GM12875 (cell line): ENCODE measurements at regions not wholly inside any gene's neighbourhood (a gene's known extent, or its start where the extent isn't known, plus 50 kb on each side); places are given as distances from the start of the nearest gene placed in this dataset.
"Not testable (repeated sequence)": the region's sequence is repeated elsewhere in the genome, so short reads cannot be mapped to it uniquely, and the experiment has no call there.

ENCODE experiments used
- H3K4me3 ChIP-seq: one replicate; pipeline ENCODE4 v1.5.1; 2011; ENCODE audit warnings: low read depth, low read length, control low read depth
- TF ChIP-seq, protein P1 (sequence below): IDR thresholded peaks from 2 replicates; pipeline ENCODE4 v1.5.1; 2011; ENCODE audit warnings: low read depth, mild to moderate bottlenecking, control low read depth, inconsistent platforms, low read length, moderate library complexity, borderline replicate concordance; ENCODE audit not compliant: insufficient read depth

DNA sequence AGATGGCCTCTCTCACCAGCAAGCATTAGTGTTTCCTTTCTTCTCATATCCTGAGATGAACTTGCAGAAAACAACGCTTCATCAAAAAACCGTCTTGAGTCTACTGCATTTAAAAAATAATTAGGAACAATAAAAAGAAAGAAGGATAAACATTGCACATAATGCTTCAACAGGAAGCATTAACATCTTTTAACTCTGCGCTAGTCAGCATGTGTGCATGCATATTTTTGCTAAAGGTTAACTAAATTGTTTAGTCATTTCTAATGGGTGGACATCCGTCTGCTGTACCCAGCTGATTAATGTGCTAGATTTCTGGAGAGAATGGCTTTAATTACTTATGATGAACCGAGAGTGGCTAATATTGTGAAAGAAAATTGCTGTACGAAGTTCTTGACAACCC, 349.3 kb downstream of the SOX4 start:
- TF ChIP-seq, protein P1, sequence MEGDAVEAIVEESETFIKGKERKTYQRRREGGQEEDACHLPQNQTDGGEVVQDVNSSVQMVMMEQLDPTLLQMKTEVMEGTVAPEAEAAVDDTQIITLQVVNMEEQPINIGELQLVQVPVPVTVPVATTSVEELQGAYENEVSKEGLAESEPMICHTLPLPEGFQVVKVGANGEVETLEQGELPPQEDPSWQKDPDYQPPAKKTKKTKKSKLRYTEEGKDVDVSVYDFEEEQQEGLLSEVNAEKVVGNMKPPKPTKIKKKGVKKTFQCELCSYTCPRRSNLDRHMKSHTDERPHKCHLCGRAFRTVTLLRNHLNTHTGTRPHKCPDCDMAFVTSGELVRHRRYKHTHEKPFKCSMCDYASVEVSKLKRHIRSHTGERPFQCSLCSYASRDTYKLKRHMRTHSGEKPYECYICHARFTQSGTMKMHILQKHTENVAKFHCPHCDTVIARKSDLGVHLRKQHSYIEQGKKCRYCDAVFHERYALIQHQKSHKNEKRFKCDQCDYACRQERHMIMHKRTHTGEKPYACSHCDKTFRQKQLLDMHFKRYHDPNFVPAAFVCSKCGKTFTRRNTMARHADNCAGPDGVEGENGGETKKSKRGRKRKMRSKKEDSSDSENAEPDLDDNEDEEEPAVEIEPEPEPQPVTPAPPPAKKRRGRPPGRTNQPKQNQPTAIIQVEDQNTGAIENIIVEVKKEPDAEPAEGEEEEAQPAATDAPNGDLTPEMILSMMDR = no peak
- H3K4me3 ChIP-seq = no peak overlapping the region

DNA sequence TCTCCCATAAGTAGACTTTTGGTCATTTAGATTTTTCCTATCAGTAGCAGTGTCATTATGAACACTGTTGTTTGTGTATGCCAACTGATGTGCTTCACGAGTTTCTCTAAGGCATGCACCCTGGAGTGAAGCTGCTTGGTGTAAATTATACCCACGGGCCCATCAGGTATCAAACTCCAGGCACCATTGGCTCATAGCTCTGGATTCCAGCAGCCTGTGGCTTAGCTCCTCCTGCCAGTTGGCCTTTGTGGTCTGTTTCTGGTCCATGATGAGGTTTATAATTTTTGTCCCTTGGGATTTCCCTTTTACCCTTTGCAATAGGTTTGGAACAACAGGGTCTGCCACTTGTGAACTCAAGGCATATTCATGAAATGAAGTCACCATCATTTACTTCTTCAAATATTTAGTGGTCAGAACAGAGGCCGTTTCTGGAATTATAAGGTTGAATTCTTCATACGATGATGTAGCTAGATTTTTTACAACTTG, 350.5 kb downstream of the PRL start:
- TF ChIP-seq, protein P1 = no peak
- H3K4me3 ChIP-seq = no peak overlapping the region

DNA sequence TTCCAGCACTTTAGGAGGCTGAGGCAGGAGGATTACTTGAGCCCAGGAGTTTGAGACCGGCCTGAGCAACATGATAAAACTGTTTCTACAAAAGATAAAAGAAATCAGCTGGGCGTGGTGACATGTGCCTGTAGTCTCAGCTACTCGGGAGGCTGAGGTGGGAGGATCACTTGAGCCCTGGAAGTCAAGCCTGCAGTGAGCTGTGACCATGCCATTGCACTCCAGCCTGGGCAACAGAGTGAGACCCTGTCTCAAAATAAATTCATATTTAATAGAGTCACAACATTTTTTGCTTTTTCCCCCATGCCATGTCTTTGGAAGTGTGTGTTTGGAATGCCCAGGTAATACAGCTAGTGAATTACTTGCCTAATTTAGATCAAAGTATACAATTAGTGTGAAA, 349.6 kb downstream of the PRL start:
- not testable (repeated sequence) for H3K4me3 ChIP-seq

DNA sequence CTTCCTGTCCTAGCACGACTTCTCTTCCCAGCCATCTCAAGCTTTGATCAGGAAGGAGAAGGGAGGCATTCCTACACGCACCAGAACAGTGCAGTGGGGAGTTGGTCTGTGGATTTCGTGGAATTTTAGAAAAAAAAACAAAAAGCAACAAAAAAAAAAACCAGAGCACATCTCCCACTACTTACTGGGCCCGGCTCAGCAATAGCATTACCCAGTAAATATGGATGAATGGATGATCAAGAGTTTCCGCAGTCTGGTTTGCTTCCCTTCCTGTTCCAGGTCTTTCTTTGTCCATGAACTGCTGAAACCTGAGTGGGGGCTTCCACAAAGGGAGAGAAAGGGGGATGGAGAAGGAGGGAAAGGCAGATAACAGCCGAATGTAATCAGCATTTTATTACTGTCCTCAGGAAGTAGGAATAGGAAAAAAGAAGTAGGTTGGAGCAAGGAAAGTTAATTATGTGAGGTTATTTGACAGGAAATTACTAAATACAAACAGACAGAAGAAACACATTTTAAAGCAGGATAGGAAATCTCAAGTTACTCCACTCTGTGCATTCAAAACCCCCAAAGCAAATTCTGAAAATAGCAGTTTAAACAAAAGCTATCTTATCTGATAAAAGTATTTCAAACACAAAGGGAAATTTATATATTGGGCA, 349.0 kb downstream of the PRL start:
- TF ChIP-seq, protein P1 = no peak
- no peak overlapping the region for H3K4me3 ChIP-seq

DNA sequence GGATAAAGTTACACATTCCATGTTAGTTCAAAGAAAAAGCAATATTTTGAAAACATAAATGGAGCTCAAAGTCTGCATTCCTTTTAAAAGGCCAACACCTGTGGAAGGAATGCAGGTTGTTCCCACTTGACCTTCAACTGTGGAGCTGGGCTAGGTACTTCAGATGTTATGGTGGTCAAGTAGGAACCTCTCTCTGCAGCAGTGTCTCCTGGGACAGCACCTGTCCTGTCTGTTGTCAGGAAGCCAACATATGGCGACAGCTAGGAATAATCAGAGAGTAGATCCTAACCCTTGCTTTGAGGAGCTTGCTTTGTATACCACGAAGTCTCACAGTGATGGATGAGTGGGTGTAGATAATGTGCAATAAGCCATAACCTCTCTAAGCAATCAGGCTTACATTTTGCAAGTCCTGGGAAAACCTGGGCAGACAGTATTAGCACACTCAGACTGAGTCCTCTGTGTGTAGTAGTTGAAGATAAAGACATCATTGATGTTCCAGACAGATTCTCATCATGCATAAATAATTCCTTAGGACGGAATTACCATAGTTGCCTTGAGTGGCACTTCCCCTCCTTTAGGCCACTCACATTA, 347.5 kb downstream of the PRL start:
- TF ChIP-seq, protein P1 = no peak
- H3K4me3 ChIP-seq = no peak overlapping the region

DNA sequence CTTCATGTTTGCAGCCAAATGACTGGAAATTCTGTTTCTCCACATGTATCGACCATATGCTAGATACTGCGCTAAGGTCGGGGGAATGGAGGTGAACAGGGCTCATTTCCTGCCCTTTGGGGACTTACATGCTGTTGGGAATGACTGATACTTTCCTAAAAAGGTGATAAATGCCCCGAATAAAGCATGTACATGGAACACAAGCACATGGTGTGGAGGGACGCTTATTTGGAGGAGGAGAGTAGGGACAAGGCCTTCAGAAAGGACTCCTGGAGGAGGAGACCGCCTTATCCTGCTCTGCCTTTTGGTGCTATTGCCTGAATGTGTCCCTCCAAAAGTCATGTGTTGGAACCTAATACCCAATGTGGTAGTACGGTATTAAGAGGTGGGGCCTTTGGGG, 344.5 kb downstream of the PRL start:
- H3K4me3 ChIP-seq = no peak overlapping the region
- TF ChIP-seq, protein P1 = no peak

DNA sequence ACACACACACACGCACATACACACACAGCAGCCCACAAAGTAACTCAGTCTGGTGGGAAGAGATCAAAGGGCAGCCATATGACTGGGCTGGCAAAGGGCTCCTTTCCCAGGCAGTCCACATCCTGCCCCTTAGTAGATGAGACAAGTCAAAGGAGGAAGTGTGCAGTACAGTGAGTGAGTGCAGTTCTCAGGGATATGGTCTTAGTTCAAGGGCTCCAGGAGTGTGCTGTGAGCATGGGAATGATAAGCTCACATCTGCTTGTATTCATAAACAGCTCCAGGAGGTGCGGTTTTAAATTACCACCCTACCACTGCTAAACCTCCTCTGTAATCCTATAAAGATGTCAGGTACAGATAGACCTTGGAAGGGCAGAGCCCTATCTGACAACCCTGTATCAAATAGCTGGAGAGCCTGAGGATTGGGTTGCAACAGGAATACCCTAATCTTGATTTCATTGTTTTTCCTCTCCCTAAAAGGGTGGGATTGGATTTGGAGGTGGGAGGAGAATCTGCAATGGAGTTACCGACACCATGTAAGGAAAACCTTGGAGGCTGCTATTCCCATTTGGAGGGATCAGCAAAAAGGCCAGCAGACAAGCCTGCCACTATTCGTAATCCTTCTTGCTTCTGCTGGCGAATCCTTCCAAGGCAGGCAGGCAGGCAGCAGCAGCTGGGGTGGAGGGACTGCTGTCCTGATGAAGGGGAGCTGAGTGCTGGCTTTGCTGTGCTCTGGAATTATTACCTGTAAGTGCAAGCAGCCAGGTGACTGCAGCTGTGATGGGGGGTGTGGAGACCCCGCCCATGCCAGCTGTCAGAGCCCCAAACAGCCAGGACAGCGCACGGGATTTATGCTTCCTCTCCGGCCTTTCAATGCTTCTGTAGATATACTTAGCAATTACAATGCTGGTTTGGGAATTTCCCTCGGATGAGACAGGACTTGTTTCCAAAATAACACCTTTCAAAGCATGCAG, 342.7 kb downstream of the PRL start:
- TF ChIP-seq, protein P1 = no peak
- no peak overlapping the region for H3K4me3 ChIP-seq
